ENCODE measurements at regions not wholly inside any gene's neighbourhood (a gene's known extent, or its start where the extent isn't known, plus 50 kb on each side); places are given as distances from the start of the nearest gene placed in this dataset.

GRCh38 chr5:8304341-8304740 lies 435.4 kb downstream of the MTRR start:
- TF ChIP-seq EZH2 (IDR thresholded peaks at IDR 0.05; ENCODE audit: borderline replicate concordance, low read length): no peak
- no peak for TF ChIP-seq CTCF (IDR thresholded peaks at IDR 0.05; ENCODE audit: low read length)
- Histone ChIP-seq H3K9me3 (ENCODE audit: low read length) (no peaks in the 10 kb centered on the region), H3K79me2 (ENCODE audit: insufficient read depth, low read length) (no peaks in the 10 kb centered on the region), H3K4me3 (ENCODE audit: low read depth, low read length, poor library complexity, severe bottlenecking) (no peak overlapping the region), H3K9ac (ENCODE audit: low read length) (no peak overlapping the region), H3K9me2 (ENCODE audit: low read depth, low read length) (no peaks in the 10 kb centered on the region), H3K27me3 (ENCODE audit: insufficient read depth, low read length) (no peaks in the 10 kb centered on the region), H3F3A (ENCODE audit: insufficient read depth, low read length) (no peaks in the 10 kb centered on the region), H3K4me1 (ENCODE audit: insufficient read depth, low read length, severe bottlenecking) (no peaks in the 10 kb centered on the region), H3K36me3 (ENCODE audit: insufficient read depth, low read length) (no peaks in the 10 kb centered on the region), H3K4me2 (ENCODE audit: low read length) (no peak overlapping the region), H4K20me1 (ENCODE audit: insufficient read depth, low read length) (no peaks in the 10 kb centered on the region), H3K27ac (ENCODE audit: low read depth, low read length, poor library complexity, severe bottlenecking) (no peak overlapping the region), H2AFZ (ENCODE audit: low read length) (no peak overlapping the region)

- H4K20me1 ChIP-seq (ENCODE audit: insufficient read depth, low read length): no peaks in the 10 kb centered on the region
- no peak overlapping the region for H3K4me2 ChIP-seq (ENCODE audit: low read length)
- H3K36me3 ChIP-seq (ENCODE audit: insufficient read depth, low read length): no peaks in the 10 kb centered on the region
- H3K27ac ChIP-seq (ENCODE audit: low read depth, low read length, poor library complexity, severe bottlenecking): no peak overlapping the region
- no peak for TF ChIP-seq CTCF (IDR thresholded peaks at IDR 0.05; ENCODE audit: low read length)
- TF ChIP-seq EZH2 (IDR thresholded peaks at IDR 0.05; ENCODE audit: borderline replicate concordance, low read length): no peak
- H3K9me3 ChIP-seq (ENCODE audit: low read length): no peaks in the 10 kb centered on the region
- no peaks in the 10 kb centered on the region for H3K4me1 ChIP-seq (ENCODE audit: insufficient read depth, low read length, severe bottlenecking)
- no peaks in the 10 kb centered on the region for H3K79me2 ChIP-seq (ENCODE audit: insufficient read depth, low read length)
- H3F3A ChIP-seq (ENCODE audit: insufficient read depth, low read length): no peaks in the 10 kb centered on the region
- H3K9ac ChIP-seq (ENCODE audit: low read length): no peak overlapping the region
- H2AFZ ChIP-seq (ENCODE audit: low read length): no peak overlapping the region
- H3K4me3 ChIP-seq (ENCODE audit: low read depth, low read length, poor library complexity, severe bottlenecking): no peak overlapping the region
- H3K9me2 ChIP-seq (ENCODE audit: low read depth, low read length): no peaks in the 10 kb centered on the region
- H3K27me3 ChIP-seq (ENCODE audit: insufficient read depth, low read length): no peaks in the 10 kb centered on the region
These were observed 437.4 kb downstream of the MTRR start for GRCh38 chr5:8306288-8306896.

- no peak overlapping the region for H3K9ac ChIP-seq (ENCODE audit: low read length)
- H3K79me2 ChIP-seq (ENCODE audit: insufficient read depth, low read length): no peaks in the 10 kb centered on the region
These were observed 446.0 kb downstream of the MTRR start for GRCh38 chr5:8314965-8315364.

More at GRCh38 chr5:8314965-8315364, 446.0 kb downstream of the MTRR start:
- no peaks in the 10 kb centered on the region for H3K9me3 ChIP-seq (ENCODE audit: low read length)
- no peaks in the 10 kb centered on the region for H3K27me3 ChIP-seq (ENCODE audit: insufficient read depth, low read length)
- H3K27ac ChIP-seq (ENCODE audit: low read depth, low read length, poor library complexity, severe bottlenecking): no peak overlapping the region
- no peaks in the 10 kb centered on the region for H3K36me3 ChIP-seq (ENCODE audit: insufficient read depth, low read length)
- H3F3A ChIP-seq (ENCODE audit: insufficient read depth, low read length): no peaks in the 10 kb centered on the region
- no peaks in the 10 kb centered on the region for H3K4me1 ChIP-seq (ENCODE audit: insufficient read depth, low read length, severe bottlenecking)
- H4K20me1 ChIP-seq (ENCODE audit: insufficient read depth, low read length): no peaks in the 10 kb centered on the region
- H3K4me3 ChIP-seq (ENCODE audit: low read depth, low read length, poor library complexity, severe bottlenecking): no peak overlapping the region
- H3K9me2 ChIP-seq (ENCODE audit: low read depth, low read length): no peaks in the 10 kb centered on the region
- H2AFZ ChIP-seq (ENCODE audit: low read length): no peak overlapping the region
- H3K4me2 ChIP-seq (ENCODE audit: low read length): no peak overlapping the region
- TF ChIP-seq CTCF (IDR thresholded peaks at IDR 0.05; ENCODE audit: low read length) (no peak), EZH2 (IDR thresholded peaks at IDR 0.05; ENCODE audit: borderline replicate concordance, low read length) (no peak)

All from OCI-LY1 (cell line).